Endothelial cell of umbilical vein (primary cell): ENCODE measurements at regions not wholly inside any gene's neighbourhood (a gene's known extent, or its start where the extent isn't known, plus 50 kb on each side); places are given as distances from the start of the nearest gene placed in this dataset.

Experiments used
- CTCF ChIP-seq, 2 donors: IDR thresholded peaks; 1 replicate in 1 of 2; 2 replicates in 1 of 2; pipeline ENCODE4 v1.5.1; 2011; ENCODE audit warnings: low read length in 2 of 2, mild to moderate bottlenecking in 2 of 2, moderate library complexity in 2 of 2, control low read depth in 1 of 2, inconsistent platforms in 1 of 2, low read depth in 1 of 2; ENCODE audit not compliant: insufficient read depth in 1 of 2; ENCODE audit errors: extremely low read depth in 1 of 2
- EZH2 ChIP-seq: IDR thresholded peaks from 2 replicates; pipeline ENCODE4 v1.6.1; 2012; ENCODE audit warnings: borderline replicate concordance, low read depth, mild to moderate bottlenecking, moderate library complexity, low read length, inconsistent platforms; ENCODE audit not compliant: severe bottlenecking
- FOS ChIP-seq: IDR thresholded peaks from 2 replicates; pipeline ENCODE4 v1.6.1; 2011; ENCODE audit warnings: mild to moderate bottlenecking, low read length, moderate library complexity, borderline replicate concordance; ENCODE audit not compliant: insufficient read depth
- JUN ChIP-seq: IDR thresholded peaks from 2 replicates; pipeline ENCODE4 v1.6.1; 2011; ENCODE audit warnings: borderline replicate concordance, low read depth; ENCODE audit not compliant: insufficient read length, insufficient read depth
- MAX ChIP-seq: IDR thresholded peaks from 2 replicates; pipeline ENCODE4 v1.6.1; 2011; ENCODE audit not compliant: insufficient read depth, insufficient read length
- MYC ChIP-seq: IDR thresholded peaks from one replicate; pipeline ENCODE4 v1.6.1; 2011; ENCODE audit warnings: mild to moderate bottlenecking, low read depth, low read length
- POLR2A ChIP-seq: IDR thresholded peaks from 2 replicates; pipeline ENCODE4 v1.6.1; 2012; ENCODE audit warnings: low read depth, mild to moderate bottlenecking, control low read depth, low read length
- POLR2AphosphoS5 ChIP-seq: IDR thresholded peaks from 2 replicates; pipeline ENCODE4 v1.6.1; 2012; ENCODE audit warnings: low read depth, mild to moderate bottlenecking, control low read depth, low read length, moderate library complexity; ENCODE audit not compliant: insufficient read depth

DNA sequence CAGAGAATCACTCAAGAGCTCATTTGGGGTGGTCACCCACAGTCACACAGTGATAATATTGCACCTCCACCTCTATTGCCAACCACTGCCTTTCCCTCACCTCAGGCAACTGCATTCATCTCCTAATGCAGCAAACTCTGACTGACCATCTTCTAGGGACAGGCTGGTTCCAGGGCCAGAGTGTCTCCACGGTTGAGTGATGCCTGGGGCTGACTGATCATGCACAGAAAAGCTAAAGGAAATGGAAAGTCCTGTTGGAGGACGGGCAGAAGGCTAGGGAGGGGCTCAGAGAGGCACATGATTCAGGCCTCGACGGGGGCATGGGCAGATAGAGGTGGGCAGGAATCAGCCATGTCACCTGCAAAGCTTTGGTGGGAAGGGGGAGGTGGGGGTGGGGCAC, 127.1 kb upstream of the TNS3 start:
- TF ChIP-seq POLR2AphosphoS5 (no peak), CTCF (IDR thresholded peaks at IDR 0.05; ENCODE audit: extremely low read depth in 1 of 2, insufficient read depth in 1 of 2, low read depth in 1 of 2, low read length in 2 of 2) (no peak), EZH2 (no peak), MAX (no peak), POLR2A (no peak), MYC (no peak), FOS (no peak), JUN (no peak)
